GM18861 (cell line): ENCODE measurements at regions not wholly inside any gene's neighbourhood (a gene's known extent, or its start where the extent isn't known, plus 50 kb on each side); places are given as distances from the start of the nearest gene placed in this dataset.

ENCODE experiments used
- ATAC-seq: cut with Tn5 transposase; IDR thresholded peaks from one replicate; pipeline ENCODE4 v1.9.1; 2021; ENCODE audit not compliant: unreplicated experiment

GRCh38 chr2:150167711-150168110 lies 319.8 kb downstream of the RND3 start:
- peak; percentile 98 for ATAC-seq

GRCh38 chr2:150166313-150167051 lies 321.0 kb downstream of the RND3 start:
- no peak for ATAC-seq

GRCh38 chr2:150165988-150166312 lies 321.5 kb downstream of the RND3 start:
- no peak for ATAC-seq

GRCh38 chr2:150165442-150165841 lies 322.0 kb downstream of the RND3 start:
- no peak for ATAC-seq

GRCh38 chr2:150162241-150162942 lies 325.1 kb downstream of the RND3 start:
- ATAC-seq, result no peak

GRCh38 chr2:150160058-150160457 lies 327.4 kb downstream of the RND3 start:
- no peak for ATAC-seq

GRCh38 chr2:150159300-150159699 lies 328.2 kb downstream of the RND3 start:
- ATAC-seq, result no peak

GRCh38 chr2:150156876-150157275 lies 330.6 kb downstream of the RND3 start:
- ATAC-seq, result no peak

- no peak for ATAC-seq
Measured at GRCh38 chr2:150156415-150156814, 331.1 kb downstream of the RND3 start.

GRCh38 chr2:150154308-150154797 lies 333.1 kb downstream of the RND3 start:
- no peak for ATAC-seq

- no peak for ATAC-seq
Measured at GRCh38 chr2:150153646-150154307, 333.7 kb downstream of the RND3 start.

GRCh38 chr2:150152230-150152629 lies 335.2 kb downstream of the RND3 start:
- ATAC-seq, result no peak

GRCh38 chr2:150150144-150150543 lies 337.3 kb downstream of the RND3 start:
- no peak for ATAC-seq

GRCh38 chr2:150147889-150148683 lies 339.4 kb downstream of the RND3 start:
- ATAC-seq, result no peak

GRCh38 chr2:150146879-150147278 lies 340.6 kb downstream of the RND3 start:
- ATAC-seq, result no peak

- no peak for ATAC-seq
Measured at GRCh38 chr2:150145299-150145692, 342.2 kb downstream of the RND3 start.

- ATAC-seq, result no peak
Measured at GRCh38 chr2:150144546-150145298, 342.7 kb downstream of the RND3 start.

- no peak for ATAC-seq
Measured at GRCh38 chr2:150143087-150143536, 344.4 kb downstream of the RND3 start.

GRCh38 chr2:150142561-150142960 lies 344.9 kb downstream of the RND3 start:
- no peak for ATAC-seq

GRCh38 chr2:150141226-150142001 lies 346.1 kb downstream of the RND3 start:
- ATAC-seq, result no peak
